SK-N-MC (cell line): ENCODE measurements at regions not wholly inside any gene's neighbourhood (a gene's known extent, or its start where the extent isn't known, plus 50 kb on each side); places are given as distances from the start of the nearest gene placed in this dataset.

ENCODE experiments used
- EZH2 ChIP-seq: fragments of 200-600 bp; sonication (generic); IDR thresholded peaks from one replicate; pipeline ENCODE4 v1.6.1; 2017; ENCODE audit warnings: antibody characterized with exemption
- POLR2AphosphoS5 ChIP-seq: IDR thresholded peaks from 2 replicates; pipeline ENCODE4 v1.6.1; 2012; ENCODE audit warnings: mild to moderate bottlenecking, low read depth, low read length, borderline replicate concordance

GRCh38 chr3:144650380-144650779, 678.8 kb downstream of the DIPK2A start:
- TF ChIP-seq POLR2AphosphoS5, result no peak
- TF ChIP-seq EZH2, result no peak
